Neural cell (in vitro differentiated cells): ENCODE measurements at regions not wholly inside any gene's neighbourhood (a gene's known extent, or its start where the extent isn't known, plus 50 kb on each side); places are given as distances from the start of the nearest gene placed in this dataset.

Experiments used
- H2AFZ ChIP-seq: fragments of 200-600, 300-800 bp; sonication (generic), shearing (Covaris generic); 2 replicates; pipeline ENCODE4 v1.6.0; 2014; ENCODE audit warnings: low read depth, mild to moderate bottlenecking, antibody characterized with exemption, low read length, moderate library complexity
- H3F3A ChIP-seq: fragments of 200-600 bp; shearing (Covaris generic); 2 replicates; pipeline ENCODE4 v1.6.1; 2016; ENCODE audit warnings: mild to moderate bottlenecking, moderate library complexity, mixed read lengths, antibody characterized with exemption, low read length; ENCODE audit not compliant: insufficient read depth, poor library complexity, severe bottlenecking
- H3K27ac ChIP-seq: fragments of 200-600, 300-800 bp; sonication (generic), shearing (Covaris generic); 2 replicates; pipeline ENCODE4 v1.5.1; 2014; ENCODE audit warnings: mild to moderate bottlenecking, low read length, moderate library complexity
- H3K27me3 ChIP-seq: fragments of 300-800, 200-600 bp; sonication (generic), shearing (Covaris generic); 2 replicates; pipeline ENCODE4 v1.6.0; 2014; ENCODE audit warnings: mild to moderate bottlenecking, low read depth, low read length, moderate library complexity; ENCODE audit not compliant: insufficient read depth
- H3K36me3 ChIP-seq: fragments of 300-800, 200-600 bp; sonication (generic), shearing (Covaris generic); 2 replicates; pipeline ENCODE4 v1.5.1; 2014; ENCODE audit warnings: mild to moderate bottlenecking, antibody characterized with exemption, low read length, moderate library complexity; ENCODE audit not compliant: insufficient read depth
- H3K4me2 ChIP-seq: fragments of 300-800, 200-600 bp; sonication (generic), shearing (Covaris generic); 2 replicates; pipeline ENCODE4 v1.6.0; 2014; ENCODE audit warnings: mild to moderate bottlenecking, low read length
- H3K4me3 ChIP-seq: fragments of 300-800, 200-600 bp; sonication (generic), shearing (Covaris generic); 2 replicates; pipeline ENCODE4 v1.5.1; 2014; ENCODE audit warnings: mild to moderate bottlenecking, low read length, moderate library complexity
- H3K79me2 ChIP-seq: fragments of 200-600 bp; shearing (Covaris generic); replicated peaks from 2 replicates; pipeline ENCODE4 v1.6.0; 2014; ENCODE audit warnings: mild to moderate bottlenecking, low read length, moderate library complexity; ENCODE audit not compliant: insufficient read depth
- H3K9ac ChIP-seq: fragments of 300-800, 200-600 bp; sonication (generic), shearing (Covaris generic); 2 replicates; pipeline ENCODE4 v1.6.1; 2016; ENCODE audit warnings: mild to moderate bottlenecking, low read length, mixed read lengths
- H3K9me2 ChIP-seq: fragments of 200-600 bp; shearing (Covaris generic); 2 replicates; pipeline ENCODE4 v1.6.1; 2016; ENCODE audit warnings: mild to moderate bottlenecking, low read length, mixed read lengths; ENCODE audit not compliant: insufficient read depth
- H3K9me3 ChIP-seq: fragments of 200-600, 300-800 bp; sonication (generic), shearing (Covaris generic); 2 replicates; pipeline ENCODE4 v1.6.1; 2016; ENCODE audit warnings: mild to moderate bottlenecking, mixed run types, low read length, moderate library complexity, mixed read lengths
- H4K20me1 ChIP-seq: fragments of 200-600 bp; shearing (Covaris generic); 2 replicates; pipeline ENCODE4 v1.6.1; 2016; ENCODE audit warnings: mild to moderate bottlenecking, mixed run types; ENCODE audit not compliant: insufficient read depth
- EP300 ChIP-seq: fragments of 450-650 bp; conservative IDR thresholded peaks from 2 replicates; pipeline ENCODE4 v1.6.1; 2014; ENCODE audit warnings: antibody characterized with exemption, mild to moderate bottlenecking, moderate library complexity; ENCODE audit not compliant: poor library complexity, severe bottlenecking
- EZH2 ChIP-seq: fragments of 200-600, 300-800 bp; shearing (Covaris generic), sonication (generic); IDR thresholded peaks from 2 replicates; pipeline ENCODE4 v1.6.1; 2014; ENCODE audit warnings: antibody characterized with exemption, low read length, borderline replicate concordance, mild to moderate bottlenecking; ENCODE audit not compliant: insufficient read depth, poor library complexity, severe bottlenecking
- MXI1 ChIP-seq: fragments of 450-650 bp; conservative IDR thresholded peaks from 2 replicates; pipeline ENCODE4 v1.6.1; 2014; ENCODE audit warnings: antibody characterized with exemption, mild to moderate bottlenecking; ENCODE audit not compliant: poor library complexity, severe bottlenecking
- POLR2AphosphoS5 ChIP-seq: IDR thresholded peaks from 2 replicates; pipeline ENCODE4 v1.6.1; 2012
- RAD21 ChIP-seq: fragments of 450-650 bp; conservative IDR thresholded peaks from 2 replicates; pipeline ENCODE4 v1.6.1; 2014; ENCODE audit warnings: antibody characterized with exemption, mild to moderate bottlenecking, moderate library complexity
- SMC3 ChIP-seq: fragments of 450-650 bp; conservative IDR thresholded peaks from 2 replicates; pipeline ENCODE4 v1.6.1; 2014; ENCODE audit warnings: antibody characterized with exemption, mild to moderate bottlenecking, moderate library complexity; ENCODE audit not compliant: poor library complexity
- TAF1 ChIP-seq: IDR thresholded peaks from 2 replicates; pipeline ENCODE4 v1.6.1; 2012; ENCODE audit warnings: low read depth
- TF ChIP-seq, protein P1 (sequence below): fragments of 450-650 bp; IDR thresholded peaks from 2 replicates; pipeline ENCODE4 v1.5.1; 2014; ENCODE audit warnings: antibody characterized with exemption, mild to moderate bottlenecking, moderate library complexity; ENCODE audit not compliant: poor library complexity, severe bottlenecking
- TF ChIP-seq, protein P2 (sequence below): IDR thresholded peaks from 2 replicates; pipeline ENCODE4 v1.6.1; 2012; ENCODE audit warnings: borderline replicate concordance

DNA sequence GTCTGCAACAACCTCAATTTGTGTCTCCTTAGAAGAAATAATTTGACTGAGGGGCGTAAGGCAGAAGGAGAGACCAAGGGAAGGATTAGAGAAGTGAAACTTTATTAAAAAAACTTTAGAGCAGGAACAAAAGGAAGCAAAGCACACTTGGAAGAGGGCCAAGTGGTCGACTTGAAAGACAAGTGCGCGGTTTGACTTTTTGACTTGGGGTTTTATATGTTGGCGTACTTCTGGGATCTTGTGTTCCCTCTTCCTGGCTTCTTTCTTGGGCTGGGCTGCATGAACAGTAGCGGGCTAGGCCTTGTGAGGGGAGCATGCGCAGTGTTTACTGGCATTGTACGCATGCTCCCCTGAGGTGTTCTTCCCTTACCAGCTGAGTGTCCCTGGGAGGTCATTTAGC lies 369.3 kb upstream of the DCN start:
- Histone ChIP-seq H3K4me2 (no peak overlapping the region), H3K9ac (no peak overlapping the region), H3K27ac (no peak overlapping the region), H2AFZ (no peak overlapping the region), H3K4me3 (no peak overlapping the region), H3K36me3 (no peaks in the 10 kb centered on the region), H3K9me3 (no peaks in the 10 kb centered on the region), H3K27me3 (no peaks in the 10 kb centered on the region), H4K20me1 (no peaks in the 10 kb centered on the region), H3F3A (no peaks in the 10 kb centered on the region), H3K79me2 (no peaks in the 10 kb centered on the region), H3K9me2 (no peaks in the 10 kb centered on the region)
- TF ChIP-seq RAD21, result no peak
- TF ChIP-seq TAF1, result no peak
- TF ChIP-seq EZH2, result no peak
- TF ChIP-seq MXI1, result no peak
- no peak for TF ChIP-seq SMC3
- TF ChIP-seq EP300, result no peak
- no peak for TF ChIP-seq POLR2AphosphoS5
- TF ChIP-seq, protein P1, sequence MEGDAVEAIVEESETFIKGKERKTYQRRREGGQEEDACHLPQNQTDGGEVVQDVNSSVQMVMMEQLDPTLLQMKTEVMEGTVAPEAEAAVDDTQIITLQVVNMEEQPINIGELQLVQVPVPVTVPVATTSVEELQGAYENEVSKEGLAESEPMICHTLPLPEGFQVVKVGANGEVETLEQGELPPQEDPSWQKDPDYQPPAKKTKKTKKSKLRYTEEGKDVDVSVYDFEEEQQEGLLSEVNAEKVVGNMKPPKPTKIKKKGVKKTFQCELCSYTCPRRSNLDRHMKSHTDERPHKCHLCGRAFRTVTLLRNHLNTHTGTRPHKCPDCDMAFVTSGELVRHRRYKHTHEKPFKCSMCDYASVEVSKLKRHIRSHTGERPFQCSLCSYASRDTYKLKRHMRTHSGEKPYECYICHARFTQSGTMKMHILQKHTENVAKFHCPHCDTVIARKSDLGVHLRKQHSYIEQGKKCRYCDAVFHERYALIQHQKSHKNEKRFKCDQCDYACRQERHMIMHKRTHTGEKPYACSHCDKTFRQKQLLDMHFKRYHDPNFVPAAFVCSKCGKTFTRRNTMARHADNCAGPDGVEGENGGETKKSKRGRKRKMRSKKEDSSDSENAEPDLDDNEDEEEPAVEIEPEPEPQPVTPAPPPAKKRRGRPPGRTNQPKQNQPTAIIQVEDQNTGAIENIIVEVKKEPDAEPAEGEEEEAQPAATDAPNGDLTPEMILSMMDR, result no peak
- TF ChIP-seq, protein P2, sequence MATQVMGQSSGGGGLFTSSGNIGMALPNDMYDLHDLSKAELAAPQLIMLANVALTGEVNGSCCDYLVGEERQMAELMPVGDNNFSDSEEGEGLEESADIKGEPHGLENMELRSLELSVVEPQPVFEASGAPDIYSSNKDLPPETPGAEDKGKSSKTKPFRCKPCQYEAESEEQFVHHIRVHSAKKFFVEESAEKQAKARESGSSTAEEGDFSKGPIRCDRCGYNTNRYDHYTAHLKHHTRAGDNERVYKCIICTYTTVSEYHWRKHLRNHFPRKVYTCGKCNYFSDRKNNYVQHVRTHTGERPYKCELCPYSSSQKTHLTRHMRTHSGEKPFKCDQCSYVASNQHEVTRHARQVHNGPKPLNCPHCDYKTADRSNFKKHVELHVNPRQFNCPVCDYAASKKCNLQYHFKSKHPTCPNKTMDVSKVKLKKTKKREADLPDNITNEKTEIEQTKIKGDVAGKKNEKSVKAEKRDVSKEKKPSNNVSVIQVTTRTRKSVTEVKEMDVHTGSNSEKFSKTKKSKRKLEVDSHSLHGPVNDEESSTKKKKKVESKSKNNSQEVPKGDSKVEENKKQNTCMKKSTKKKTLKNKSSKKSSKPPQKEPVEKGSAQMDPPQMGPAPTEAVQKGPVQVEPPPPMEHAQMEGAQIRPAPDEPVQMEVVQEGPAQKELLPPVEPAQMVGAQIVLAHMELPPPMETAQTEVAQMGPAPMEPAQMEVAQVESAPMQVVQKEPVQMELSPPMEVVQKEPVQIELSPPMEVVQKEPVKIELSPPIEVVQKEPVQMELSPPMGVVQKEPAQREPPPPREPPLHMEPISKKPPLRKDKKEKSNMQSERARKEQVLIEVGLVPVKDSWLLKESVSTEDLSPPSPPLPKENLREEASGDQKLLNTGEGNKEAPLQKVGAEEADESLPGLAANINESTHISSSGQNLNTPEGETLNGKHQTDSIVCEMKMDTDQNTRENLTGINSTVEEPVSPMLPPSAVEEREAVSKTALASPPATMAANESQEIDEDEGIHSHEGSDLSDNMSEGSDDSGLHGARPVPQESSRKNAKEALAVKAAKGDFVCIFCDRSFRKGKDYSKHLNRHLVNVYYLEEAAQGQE, result no peak

DNA sequence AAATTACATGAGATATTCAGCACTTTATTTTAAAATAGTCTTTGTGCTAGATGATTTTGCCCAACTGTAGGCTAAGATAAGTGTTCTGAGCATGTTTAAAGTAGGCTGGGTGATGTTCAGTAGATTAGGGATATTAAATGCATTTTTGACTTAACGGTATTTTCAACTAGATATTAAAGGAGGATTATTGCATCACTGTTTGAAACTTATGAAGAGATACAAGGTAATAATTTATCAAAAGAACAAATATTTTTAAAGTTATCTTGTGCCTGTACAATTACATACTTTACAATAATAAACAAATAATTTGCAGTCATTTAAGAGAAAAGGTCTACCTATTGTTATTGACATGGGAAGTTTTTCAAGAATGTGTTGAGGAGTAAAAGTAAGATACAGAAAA lies 368.6 kb upstream of the DCN start:
- no peaks in the 10 kb centered on the region for H3F3A ChIP-seq
- H4K20me1 ChIP-seq, result no peaks in the 10 kb centered on the region
- no peak overlapping the region for H3K9ac ChIP-seq
- H2AFZ ChIP-seq, result no peak overlapping the region
- no peak overlapping the region for H3K27ac ChIP-seq
- H3K4me3 ChIP-seq, result no peak overlapping the region
- no peak overlapping the region for H3K4me2 ChIP-seq
- TF ChIP-seq, protein P1, result no peak
- TF ChIP-seq SMC3 (no peak), EZH2 (no peak), RAD21 (no peak), TAF1 (no peak)
- H3K79me2 ChIP-seq, result no peaks in the 10 kb centered on the region
- H3K27me3 ChIP-seq, result no peaks in the 10 kb centered on the region
- H3K9me2 ChIP-seq, result no peaks in the 10 kb centered on the region
- H3K9me3 ChIP-seq, result no peaks in the 10 kb centered on the region
- H3K36me3 ChIP-seq, result no peaks in the 10 kb centered on the region
